GM12892 (cell line): ENCODE measurements at regions not wholly inside any gene's neighbourhood (a gene's known extent, or its start where the extent isn't known, plus 50 kb on each side); places are given as distances from the start of the nearest gene placed in this dataset.

Experiments used
- DNase-seq: peaks from one replicate; pipeline ENCODE4 v3.0.0; 2011; ENCODE audit not compliant: insufficient read length
- FAIRE-seq: peaks from 2 replicates; lab custom pipeline; 2011; peaks lifted over from hg19 to GRCh38; lab: Jason Lieb, UNC
- POLR2A ChIP-seq: IDR thresholded peaks from 2 replicates; pipeline ENCODE4 v1.6.1; 2011; ENCODE audit warnings: low read depth, low read length, control low read depth
- POLR2AphosphoS5 ChIP-seq: IDR thresholded peaks from 2 replicates; pipeline ENCODE4 v1.6.1; 2011; ENCODE audit warnings: low read depth, low read length, control low read depth
- TAF1 ChIP-seq: IDR thresholded peaks from 2 replicates; pipeline ENCODE4 v1.6.1; 2011; ENCODE audit warnings: low read depth, mild to moderate bottlenecking, control low read depth, low read length, borderline replicate concordance

DNA sequence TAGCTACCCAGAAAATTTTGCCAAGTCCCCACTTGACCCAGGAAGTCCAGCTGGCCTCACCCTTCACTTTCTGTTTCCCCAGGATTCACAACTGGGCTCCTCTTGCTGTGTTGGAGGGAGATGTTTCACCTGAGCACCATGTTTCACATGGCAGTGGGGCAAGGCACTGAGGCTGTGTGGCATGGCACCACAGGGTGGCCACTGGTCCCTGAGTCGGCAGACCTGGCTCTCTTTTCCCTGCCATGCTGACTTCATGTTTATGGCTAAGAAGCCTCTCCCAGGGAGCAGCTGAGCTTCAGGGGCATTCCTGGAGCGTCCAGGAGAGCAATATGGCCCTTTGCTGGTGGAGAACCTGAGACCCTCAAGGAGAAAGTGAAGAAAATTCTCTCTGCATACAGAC, 266.9 kb downstream of the RPS24 start:
- TF ChIP-seq POLR2AphosphoS5: no peak
- TF ChIP-seq POLR2A: no peak
- no peak for TF ChIP-seq TAF1
- no peak for DNase-seq
- FAIRE-seq: no peak

DNA sequence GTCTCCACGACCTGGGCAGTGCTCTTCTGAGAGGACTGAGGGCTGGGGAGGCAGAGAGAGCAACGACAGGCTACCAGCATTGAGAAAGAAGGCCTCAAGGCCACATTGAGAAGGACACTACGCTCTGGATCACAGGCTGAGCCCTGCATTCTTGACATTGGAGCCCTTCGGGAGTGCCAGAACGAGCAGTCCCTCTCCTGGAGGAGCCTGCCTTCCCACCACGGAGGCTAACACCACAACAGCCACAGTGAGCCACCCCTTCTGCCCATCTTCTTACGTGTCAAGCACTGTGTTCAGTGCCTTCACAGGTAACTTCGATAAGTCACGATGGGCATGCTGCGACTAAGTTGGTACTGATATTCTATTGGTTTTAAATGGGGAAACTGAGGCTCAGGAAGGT, 267.8 kb downstream of the RPS24 start:
- no peak for FAIRE-seq
- DNase-seq: no peak
- TF ChIP-seq TAF1: no peak
- no peak for TF ChIP-seq POLR2A
- TF ChIP-seq POLR2AphosphoS5: no peak

DNA sequence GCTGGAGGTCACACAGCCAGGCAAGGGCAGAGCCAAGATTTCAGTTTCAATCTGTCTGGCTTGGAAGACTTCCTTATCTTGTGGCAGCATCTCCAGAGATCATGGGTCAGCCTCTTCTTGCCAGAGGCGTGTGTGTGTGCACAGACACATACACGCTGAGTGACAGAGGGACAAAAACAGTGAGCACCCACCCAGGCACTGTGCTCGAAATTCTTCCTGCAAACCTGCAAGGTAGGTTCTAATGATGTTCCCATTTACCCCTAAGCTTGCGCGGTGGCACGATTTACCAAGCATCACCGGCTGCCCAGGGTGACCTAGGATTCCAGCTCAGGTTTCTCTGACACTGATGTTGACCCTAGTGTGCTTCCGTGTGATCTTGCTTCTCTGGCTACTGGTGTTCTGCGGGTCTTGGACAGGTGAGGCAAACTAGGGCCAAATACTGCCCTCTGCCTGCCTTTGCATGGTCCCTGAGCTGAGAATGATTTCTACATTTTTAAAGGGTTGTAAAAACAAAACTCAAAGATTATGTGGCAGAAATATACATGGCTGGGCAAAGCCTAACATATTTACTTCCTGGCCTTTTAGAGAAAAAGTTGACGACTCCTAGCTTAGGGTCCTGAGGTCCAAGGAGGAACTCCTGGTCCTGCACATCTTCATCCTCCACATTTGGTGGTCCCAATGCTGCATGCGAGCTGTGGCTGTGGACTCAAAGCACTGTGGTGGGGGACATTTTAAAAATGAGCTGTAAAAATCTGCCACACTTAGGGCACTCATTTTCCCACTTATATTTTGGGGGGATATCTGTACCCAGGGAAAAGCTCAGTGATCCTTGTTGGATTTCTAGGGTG, 268.5 kb downstream of the RPS24 start:
- no peak for FAIRE-seq
- DNase-seq: no peak
- TF ChIP-seq POLR2AphosphoS5 (no peak), TAF1 (no peak), POLR2A (no peak)

DNA sequence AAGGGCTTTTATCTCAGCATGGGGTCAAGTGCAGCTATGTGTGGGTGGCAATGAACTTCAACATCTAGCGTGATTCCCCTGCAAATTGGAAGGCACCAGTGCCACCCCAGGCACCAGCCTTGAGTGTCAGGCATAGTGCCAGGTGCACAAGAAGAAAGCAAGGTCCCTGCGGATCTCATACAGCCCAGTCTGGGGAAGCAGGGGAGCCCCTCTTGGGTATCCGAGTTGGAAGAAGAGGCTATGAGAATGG, 269.0 kb downstream of the RPS24 start:
- TF ChIP-seq TAF1: no peak
- no peak for TF ChIP-seq POLR2AphosphoS5
- no peak for TF ChIP-seq POLR2A
- DNase-seq (no peak), FAIRE-seq (no peak)

DNA sequence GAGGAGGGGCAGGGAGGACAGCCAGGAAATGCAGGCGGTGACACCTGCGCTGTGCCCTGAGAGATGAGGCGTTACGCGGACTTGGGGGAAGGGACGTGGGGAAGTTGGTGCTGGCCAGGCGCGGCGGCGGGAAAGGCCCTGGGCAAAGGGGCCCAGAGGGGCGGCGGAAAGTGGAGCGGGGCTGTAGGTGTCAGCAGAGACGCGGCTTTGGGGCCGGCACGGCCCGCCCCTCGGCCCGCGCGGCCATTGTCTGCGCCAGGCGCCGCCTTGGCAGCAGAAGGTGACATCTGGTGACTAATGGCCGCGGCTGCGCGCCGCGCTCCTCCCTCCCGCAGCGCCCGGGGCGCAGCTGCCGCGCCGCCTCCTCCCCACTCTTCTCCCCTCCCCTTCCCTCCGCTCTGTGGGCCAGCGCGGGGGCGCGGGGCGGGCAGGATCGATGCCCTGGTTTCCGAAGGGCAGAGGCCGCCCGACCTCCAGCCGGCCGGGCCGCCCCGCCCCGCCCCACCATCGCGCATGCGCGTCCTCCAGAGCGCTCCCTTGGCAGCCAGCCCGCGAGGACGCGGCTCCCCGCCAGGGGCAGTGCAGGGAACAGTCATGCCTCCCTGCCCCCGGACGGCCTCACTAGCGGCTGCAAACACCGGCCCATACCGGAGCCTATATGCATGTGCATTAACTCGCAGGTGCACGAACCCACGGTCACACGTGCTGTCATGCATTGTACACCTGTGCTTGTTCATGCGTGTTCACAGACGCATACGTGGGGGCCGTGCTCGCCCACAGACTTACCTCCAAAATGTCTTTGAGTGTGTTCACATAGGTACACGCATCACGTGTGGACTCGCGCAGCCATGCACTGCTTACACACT, 269.6 kb downstream of the RPS24 start:
- FAIRE-seq: peak; percentile 98
- TF ChIP-seq POLR2A: peak; percentile 49; the same call in 1 of the 2 replicates
- no peak for TF ChIP-seq POLR2AphosphoS5
- peak; percentile 20 for TF ChIP-seq TAF1
- DNase-seq: peak; percentile 95

DNA sequence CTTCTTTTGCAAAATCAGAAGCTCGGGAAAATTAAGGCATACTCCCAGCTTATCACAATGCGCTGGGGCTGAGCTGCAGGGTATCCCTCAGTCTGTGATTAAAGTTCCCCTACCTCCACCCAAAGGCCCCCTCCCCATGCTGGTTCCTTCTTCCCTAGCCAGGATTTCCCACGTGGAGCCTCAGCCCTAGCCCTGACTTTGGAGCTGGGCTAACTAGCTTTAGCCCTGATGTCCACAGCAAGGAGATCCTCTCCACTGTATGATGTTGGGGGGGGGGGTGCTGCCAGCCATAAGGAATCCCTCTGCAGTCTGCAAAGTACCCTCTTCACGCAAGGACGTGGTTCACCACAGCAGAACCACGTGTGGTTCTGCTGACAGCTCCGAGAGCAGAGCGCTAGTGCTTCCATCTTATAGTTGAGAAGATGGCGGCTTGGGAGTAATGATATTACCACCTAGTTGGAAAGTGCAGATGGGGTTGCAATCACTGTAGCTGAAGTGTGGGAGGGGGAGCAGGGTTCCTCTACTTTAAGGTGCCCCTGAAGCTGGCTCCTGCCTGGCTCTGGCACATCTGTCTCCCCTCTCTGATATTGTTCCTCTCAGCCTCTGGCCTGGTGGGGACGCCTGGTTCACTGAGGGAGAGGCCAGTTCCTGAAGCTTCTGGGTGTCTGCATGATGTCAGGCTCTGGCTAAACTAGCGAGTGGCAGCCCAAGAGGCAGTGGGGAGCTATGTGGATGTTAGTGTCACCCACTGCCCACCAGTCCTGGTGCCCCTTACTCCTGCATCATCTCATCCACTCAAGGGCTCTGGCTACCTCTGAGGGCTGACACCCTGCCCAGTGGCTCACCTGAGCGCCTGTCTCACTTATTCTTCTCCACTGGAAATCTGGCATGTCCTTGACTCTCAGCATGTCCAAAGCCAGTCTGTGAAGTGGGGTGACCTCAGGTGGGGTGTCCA, 270.7 kb downstream of the RPS24 start:
- TF ChIP-seq TAF1 (no peak), POLR2A (no peak), POLR2AphosphoS5 (no peak)
- no peak for FAIRE-seq
- no peak for DNase-seq

DNA sequence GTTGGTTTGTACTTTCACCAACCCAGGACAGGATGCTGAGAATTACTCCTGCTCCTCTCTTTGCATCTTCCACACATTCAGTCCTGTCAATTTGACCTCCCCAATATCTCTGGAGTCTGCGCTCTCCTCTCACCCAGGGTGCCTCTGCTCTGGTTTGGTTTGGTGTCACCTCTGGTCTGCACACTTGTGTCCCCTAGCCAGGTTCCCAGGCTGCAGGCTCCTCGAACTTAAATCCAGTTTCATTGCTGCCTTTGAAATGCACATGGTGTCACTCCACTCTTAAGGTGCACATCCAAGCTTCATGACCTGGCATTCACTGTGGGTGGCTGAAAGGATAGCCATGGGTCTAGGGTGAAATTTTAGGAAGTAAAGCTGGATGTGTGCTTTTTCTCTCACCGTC, 271.6 kb downstream of the RPS24 start:
- no peak for FAIRE-seq
- DNase-seq: no peak
- TF ChIP-seq TAF1: no peak
- no peak for TF ChIP-seq POLR2AphosphoS5
- TF ChIP-seq POLR2A: no peak

DNA sequence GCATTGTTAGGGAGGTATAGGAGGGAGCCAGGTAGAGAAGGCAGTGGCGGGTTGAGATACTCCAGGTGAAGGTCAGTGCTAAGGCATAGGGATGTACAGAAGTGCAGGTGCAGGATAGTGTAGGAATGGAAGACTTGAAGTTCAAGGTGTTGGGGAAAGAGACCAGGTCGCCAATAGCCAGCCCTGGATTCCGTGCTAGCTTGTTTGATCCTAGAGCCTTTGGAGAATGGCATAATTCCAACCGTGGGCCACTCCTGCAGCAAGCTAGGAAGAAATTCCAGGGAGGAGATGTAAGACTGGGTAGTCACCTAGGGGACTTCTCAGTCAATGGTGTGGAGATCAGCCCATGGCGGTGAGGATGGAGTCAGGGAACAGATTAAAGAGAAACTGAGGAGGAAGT, 272.7 kb downstream of the RPS24 start:
- DNase-seq: no peak
- TF ChIP-seq POLR2A: no peak
- TF ChIP-seq TAF1: no peak
- TF ChIP-seq POLR2AphosphoS5: no peak
- no peak for FAIRE-seq

DNA sequence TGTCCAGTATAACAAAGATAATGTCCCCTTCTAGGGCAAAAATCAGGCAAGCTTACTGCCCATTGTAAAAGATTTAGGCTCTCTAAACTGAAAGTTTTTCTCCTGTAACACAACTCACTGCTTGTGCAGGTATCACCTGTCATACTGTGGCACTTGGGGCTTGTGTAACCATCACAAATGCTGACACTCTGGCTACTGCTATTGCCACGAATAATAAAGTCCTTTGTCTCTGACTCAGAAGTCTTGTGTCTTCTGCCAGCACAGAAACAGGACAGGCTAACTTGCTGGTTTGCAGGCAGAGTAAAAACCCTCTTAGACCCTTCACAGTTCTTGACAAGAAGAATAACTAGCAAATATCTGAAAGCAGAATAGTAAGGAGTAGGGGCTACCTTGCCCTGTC, 273.9 kb downstream of the RPS24 start:
- FAIRE-seq (no peak), DNase-seq (no peak)
- no peak for TF ChIP-seq POLR2A

DNA sequence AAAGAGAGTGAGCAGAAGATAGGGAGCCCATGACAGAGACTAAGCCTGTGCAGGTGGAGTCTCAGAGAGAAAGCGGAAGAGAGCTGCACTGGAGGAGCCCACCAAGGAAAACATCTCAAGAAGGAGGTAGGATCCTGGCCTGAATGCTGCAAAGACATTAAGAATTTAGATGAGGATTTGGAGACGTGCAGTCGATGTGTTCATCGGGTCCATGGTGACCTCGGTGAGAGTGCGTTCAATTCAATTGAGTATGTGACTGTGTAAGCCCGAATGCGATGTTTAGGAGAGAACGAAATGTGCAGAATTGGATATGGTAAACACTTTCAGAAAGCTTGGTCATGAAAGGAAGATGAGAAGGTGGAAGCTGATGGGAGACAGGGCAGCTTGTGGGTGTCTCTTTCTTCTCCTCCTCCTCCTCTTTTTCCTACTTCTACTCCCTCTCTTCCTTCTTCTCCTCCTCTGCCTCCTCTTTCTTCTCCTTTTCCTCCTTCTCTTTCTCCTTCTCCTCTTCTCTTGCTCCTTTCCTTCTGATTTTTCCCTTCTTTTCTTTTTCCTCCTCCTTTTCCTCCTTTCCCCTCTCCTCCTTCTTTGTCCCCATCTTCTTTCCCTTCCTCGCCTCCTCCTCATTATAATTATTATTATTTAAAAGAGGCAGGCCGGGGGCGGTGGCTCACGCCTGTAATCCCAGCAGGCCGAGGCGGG, 276.0 kb downstream of the RPS24 start:
- DNase-seq (no peak), FAIRE-seq (no peak)
- TF ChIP-seq TAF1: no peak
- no peak for TF ChIP-seq POLR2A
- TF ChIP-seq POLR2AphosphoS5: no peak

DNA sequence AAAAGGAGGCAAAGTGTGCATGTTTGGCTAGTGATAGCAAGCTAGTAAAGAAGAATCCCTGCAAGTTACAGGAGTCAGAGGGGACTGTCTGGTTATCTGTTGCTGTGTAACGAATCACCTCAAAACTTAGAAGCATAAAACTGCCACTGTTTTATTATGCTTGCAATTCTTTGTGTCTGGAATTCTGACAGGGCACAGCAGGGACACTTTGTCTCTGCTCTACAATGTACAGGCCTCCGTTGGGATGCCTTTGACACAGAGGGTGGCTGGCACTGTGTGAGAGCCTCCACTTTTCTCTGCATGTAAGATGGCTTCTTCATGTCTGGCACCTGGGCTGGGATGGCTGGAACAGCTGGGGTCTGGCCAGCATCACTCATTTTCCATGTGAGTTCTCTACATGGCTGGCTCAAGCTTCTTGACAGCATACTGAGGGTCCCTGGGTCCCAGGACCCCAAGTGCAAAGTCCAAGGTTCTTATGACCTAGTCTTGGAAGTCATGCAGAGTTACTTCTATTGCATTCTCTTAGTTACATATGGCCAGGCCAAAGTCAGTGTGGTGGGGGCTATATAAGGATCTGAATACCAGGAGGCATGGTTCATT, 276.9 kb downstream of the RPS24 start:
- no peak for TF ChIP-seq POLR2A
- no peak for TF ChIP-seq POLR2AphosphoS5
- no peak for TF ChIP-seq TAF1
- FAIRE-seq (no peak), DNase-seq (no peak)
